Urinary bladder (tissue), 3 donors: ENCODE measurements at regions not wholly inside any gene's neighbourhood (a gene's known extent, or its start where the extent isn't known, plus 50 kb on each side); places are given as distances from the start of the nearest gene placed in this dataset.

Source experiments
- DNase-seq: peaks from one replicate; pipeline ENCODE4 v3.0.0-alpha.2; 2015; ENCODE audit errors: extremely low spot score
- H3K27ac ChIP-seq: one replicate; pipeline ENCODE4 v1.5.1; 2013; ENCODE audit warnings: low read depth, mild to moderate bottlenecking, moderate library complexity
- H3K36me3 ChIP-seq: one replicate; pipeline ENCODE4 v1.6.1; 2013; ENCODE audit warnings: mild to moderate bottlenecking, moderate library complexity; ENCODE audit not compliant: insufficient read depth
- H3K4me1 ChIP-seq: one replicate; pipeline ENCODE4 v1.6.1; 2013; ENCODE audit warnings: mild to moderate bottlenecking, moderate library complexity; ENCODE audit not compliant: insufficient read depth
- H3K4me3 ChIP-seq: one replicate; pipeline ENCODE4 v1.5.1; 2013; ENCODE audit warnings: low read depth, low read length
- WGBS: extraction: QIAGEN DNeasy Blood & Tissue Kit; methylation state at CpG from one replicate; pipeline ENCODE4 v1.1.7; 2013; 5-methylcytosine and 5-hydroxymethylcytosine counted together
- donor health status: healthy with polysubstance abuse.
- donor health status: healthy.

- H3K4me1 ChIP-seq = no peaks in the 10 kb centered on the region
- no peak overlapping the region for H3K4me3 ChIP-seq
These were observed 1215.8 kb upstream of the TMEM132C start for GRCh38 chr12:127051139-127051538.

GRCh38 chr12:127052511-127053232 lies 1214.3 kb upstream of the TMEM132C start:
- H3K27ac ChIP-seq = no peak overlapping the region
- H3K4me3 ChIP-seq = no peak overlapping the region
- H3K36me3 ChIP-seq = no peaks in the 10 kb centered on the region
- no peaks in the 10 kb centered on the region for H3K4me1 ChIP-seq
- 83% methylated on average over 7 of the region's 7 CpGs for WGBS
- no peak for DNase-seq

More at GRCh38 chr12:127051139-127051538, 1215.8 kb upstream of the TMEM132C start:
- WGBS = 76% methylated on average over 3 of the region's 3 CpGs
- DNase-seq = no peak
- Histone ChIP-seq H3K36me3 (no peaks in the 10 kb centered on the region), H3K27ac (no peak overlapping the region)

- no peaks in the 10 kb centered on the region for H3K36me3 ChIP-seq
- no peak for DNase-seq
- H3K27ac ChIP-seq = no peak overlapping the region
- 60% methylated on average over 6 of the region's 6 CpGs for WGBS
- no peak overlapping the region for H3K4me3 ChIP-seq
- H3K4me1 ChIP-seq = no peaks in the 10 kb centered on the region
These were observed 1212.4 kb upstream of the TMEM132C start for GRCh38 chr12:127054531-127054930.

GRCh38 chr12:127060310-127060847 lies 1206.6 kb upstream of the TMEM132C start:
- Histone ChIP-seq H3K4me1 (no peaks in the 10 kb centered on the region), H3K36me3 (no peaks in the 10 kb centered on the region), H3K4me3 (no peak overlapping the region), H3K27ac (no peak overlapping the region)
- WGBS = 88% methylated on average over 28 of the region's 28 CpGs
- DNase-seq = no peak

GRCh38 chr12:127060933-127061332 lies 1206.0 kb upstream of the TMEM132C start:
- WGBS = 94% methylated on average over 14 of the region's 14 CpGs
- no peak for DNase-seq

GRCh38 chr12:127063339-127064072 lies 1203.5 kb upstream of the TMEM132C start:
- H3K4me3 ChIP-seq = no peak overlapping the region
- no peak for DNase-seq
- WGBS = 74% methylated on average over 18 of the region's 18 CpGs
- no peaks in the 10 kb centered on the region for H3K36me3 ChIP-seq
- H3K4me1 ChIP-seq = no peaks in the 10 kb centered on the region
- H3K27ac ChIP-seq = no peak overlapping the region

More at GRCh38 chr12:127060933-127061332, 1206.0 kb upstream of the TMEM132C start:
- no peaks in the 10 kb centered on the region for H3K36me3 ChIP-seq
- H3K4me3 ChIP-seq = no peak overlapping the region
- H3K4me1 ChIP-seq = no peaks in the 10 kb centered on the region
- H3K27ac ChIP-seq = no peak overlapping the region

- no peak for DNase-seq
These were observed 1202.8 kb upstream of the TMEM132C start for GRCh38 chr12:127064207-127064606.

GRCh38 chr12:127065595-127065994 lies 1201.4 kb upstream of the TMEM132C start:
- 29% methylated on average over 1 of the region's 1 CpG for WGBS
- no peaks in the 10 kb centered on the region for H3K36me3 ChIP-seq
- no peak overlapping the region for H3K27ac ChIP-seq
- no peaks in the 10 kb centered on the region for H3K4me1 ChIP-seq
- DNase-seq = no peak
- no peak overlapping the region for H3K4me3 ChIP-seq

More at GRCh38 chr12:127064207-127064606, 1202.8 kb upstream of the TMEM132C start:
- 83% methylated on average over 5 of the region's 5 CpGs for WGBS
- Histone ChIP-seq H3K36me3 (no peaks in the 10 kb centered on the region), H3K27ac (no peak overlapping the region), H3K4me1 (no peaks in the 10 kb centered on the region), H3K4me3 (no peak overlapping the region)

GRCh38 chr12:127070515-127071157 lies 1196.3 kb upstream of the TMEM132C start:
- H3K36me3 ChIP-seq = no peaks in the 10 kb centered on the region
- no peak overlapping the region for H3K4me3 ChIP-seq
- no peak for DNase-seq
- H3K4me1 ChIP-seq = no peaks in the 10 kb centered on the region
- WGBS = 30% methylated on average over 2 of the region's 2 CpGs
- H3K27ac ChIP-seq = no peak overlapping the region

GRCh38 chr12:127074161-127074560 lies 1192.8 kb upstream of the TMEM132C start:
- H3K4me3 ChIP-seq = no peak overlapping the region
- WGBS = 60% methylated on average over 2 of the region's 2 CpGs
- no peaks in the 10 kb centered on the region for H3K4me1 ChIP-seq
- H3K27ac ChIP-seq = no peak overlapping the region
- H3K36me3 ChIP-seq = no peaks in the 10 kb centered on the region
- no peak for DNase-seq

- Histone ChIP-seq H3K27ac (no peak overlapping the region), H3K4me1 (no peaks in the 10 kb centered on the region), H3K4me3 (no peak overlapping the region), H3K36me3 (no peaks in the 10 kb centered on the region)
- DNase-seq = no peak
- 88% methylated on average over 4 of the region's 4 CpGs for WGBS
These were observed 1191.0 kb upstream of the TMEM132C start for GRCh38 chr12:127075981-127076380.

GRCh38 chr12:127077262-127078045 lies 1189.5 kb upstream of the TMEM132C start:
- H3K4me1 ChIP-seq = no peaks in the 10 kb centered on the region
- no peak for DNase-seq
- 74% methylated on average over 5 of the region's 5 CpGs for WGBS
- no peaks in the 10 kb centered on the region for H3K36me3 ChIP-seq
- no peak overlapping the region for H3K4me3 ChIP-seq
- H3K27ac ChIP-seq = no peak overlapping the region
